Neural cell (in vitro differentiated cells): ENCODE measurements at regions not wholly inside any gene's neighbourhood (a gene's known extent, or its start where the extent isn't known, plus 50 kb on each side); places are given as distances from the start of the nearest gene placed in this dataset.
"Not testable (repeated sequence)": the region's sequence is repeated elsewhere in the genome, so short reads cannot be mapped to it uniquely, and the experiment has no call there.

Source experiments
- H2AFZ ChIP-seq: fragments of 200-600, 300-800 bp; sonication (generic), shearing (Covaris generic); 2 replicates; pipeline ENCODE4 v1.6.0; 2014; ENCODE audit warnings: low read depth, mild to moderate bottlenecking, antibody characterized with exemption, low read length, moderate library complexity
- H3F3A ChIP-seq: fragments of 200-600 bp; shearing (Covaris generic); 2 replicates; pipeline ENCODE4 v1.6.1; 2016; ENCODE audit warnings: mild to moderate bottlenecking, moderate library complexity, mixed read lengths, antibody characterized with exemption, low read length; ENCODE audit not compliant: insufficient read depth, poor library complexity, severe bottlenecking
- H3K27ac ChIP-seq: fragments of 200-600, 300-800 bp; sonication (generic), shearing (Covaris generic); 2 replicates; pipeline ENCODE4 v1.5.1; 2014; ENCODE audit warnings: mild to moderate bottlenecking, low read length, moderate library complexity
- H3K27me3 ChIP-seq: fragments of 300-800, 200-600 bp; sonication (generic), shearing (Covaris generic); 2 replicates; pipeline ENCODE4 v1.6.0; 2014; ENCODE audit warnings: mild to moderate bottlenecking, low read depth, low read length, moderate library complexity; ENCODE audit not compliant: insufficient read depth
- H3K36me3 ChIP-seq: fragments of 300-800, 200-600 bp; sonication (generic), shearing (Covaris generic); 2 replicates; pipeline ENCODE4 v1.5.1; 2014; ENCODE audit warnings: mild to moderate bottlenecking, antibody characterized with exemption, low read length, moderate library complexity; ENCODE audit not compliant: insufficient read depth
- H3K4me2 ChIP-seq: fragments of 300-800, 200-600 bp; sonication (generic), shearing (Covaris generic); 2 replicates; pipeline ENCODE4 v1.6.0; 2014; ENCODE audit warnings: mild to moderate bottlenecking, low read length
- H3K4me3 ChIP-seq: fragments of 300-800, 200-600 bp; sonication (generic), shearing (Covaris generic); 2 replicates; pipeline ENCODE4 v1.5.1; 2014; ENCODE audit warnings: mild to moderate bottlenecking, low read length, moderate library complexity
- H3K79me2 ChIP-seq: fragments of 200-600 bp; shearing (Covaris generic); replicated peaks from 2 replicates; pipeline ENCODE4 v1.6.0; 2014; ENCODE audit warnings: mild to moderate bottlenecking, low read length, moderate library complexity; ENCODE audit not compliant: insufficient read depth
- H3K9ac ChIP-seq: fragments of 300-800, 200-600 bp; sonication (generic), shearing (Covaris generic); 2 replicates; pipeline ENCODE4 v1.6.1; 2016; ENCODE audit warnings: mild to moderate bottlenecking, low read length, mixed read lengths
- H3K9me2 ChIP-seq: fragments of 200-600 bp; shearing (Covaris generic); 2 replicates; pipeline ENCODE4 v1.6.1; 2016; ENCODE audit warnings: mild to moderate bottlenecking, low read length, mixed read lengths; ENCODE audit not compliant: insufficient read depth
- H3K9me3 ChIP-seq: fragments of 200-600, 300-800 bp; sonication (generic), shearing (Covaris generic); 2 replicates; pipeline ENCODE4 v1.6.1; 2016; ENCODE audit warnings: mild to moderate bottlenecking, mixed run types, low read length, moderate library complexity, mixed read lengths
- H4K20me1 ChIP-seq: fragments of 200-600 bp; shearing (Covaris generic); 2 replicates; pipeline ENCODE4 v1.6.1; 2016; ENCODE audit warnings: mild to moderate bottlenecking, mixed run types; ENCODE audit not compliant: insufficient read depth
- EP300 ChIP-seq: fragments of 450-650 bp; conservative IDR thresholded peaks from 2 replicates; pipeline ENCODE4 v1.6.1; 2014; ENCODE audit warnings: antibody characterized with exemption, mild to moderate bottlenecking, moderate library complexity; ENCODE audit not compliant: poor library complexity, severe bottlenecking
- POLR2AphosphoS5 ChIP-seq: IDR thresholded peaks from 2 replicates; pipeline ENCODE4 v1.6.1; 2012
- REST ChIP-seq: IDR thresholded peaks from 2 replicates; pipeline ENCODE4 v1.6.1; 2012; ENCODE audit warnings: borderline replicate concordance
- SMC3 ChIP-seq: fragments of 450-650 bp; conservative IDR thresholded peaks from 2 replicates; pipeline ENCODE4 v1.6.1; 2014; ENCODE audit warnings: antibody characterized with exemption, mild to moderate bottlenecking, moderate library complexity; ENCODE audit not compliant: poor library complexity

- TF ChIP-seq EP300 (peak; percentile 39), SMC3 (no peak), REST (peak; percentile 36)
- H3K9me3 ChIP-seq, result no peaks in the 10 kb centered on the region
- H3K9me2 ChIP-seq, result no peaks in the 10 kb centered on the region
- H2AFZ ChIP-seq, result no peak overlapping the region
- H3K36me3 ChIP-seq, result no peaks in the 10 kb centered on the region
- H3K79me2 ChIP-seq, result no peaks in the 10 kb centered on the region
- no peak overlapping the region for H3K27ac ChIP-seq
- no peaks in the 10 kb centered on the region for H3K27me3 ChIP-seq
- no peak overlapping the region for H3K4me3 ChIP-seq
- no peak overlapping the region for H3K4me2 ChIP-seq
- H3K9ac ChIP-seq, result no peak overlapping the region
- no peaks in the 10 kb centered on the region for H3F3A ChIP-seq
- no peaks in the 10 kb centered on the region for H4K20me1 ChIP-seq
These were observed 360.9 kb downstream of the NEBL start for GRCh38 chr10:20535897-20536881.

- H3K27ac ChIP-seq, H3K4me3 ChIP-seq, H3K36me3 ChIP-seq, H4K20me1 ChIP-seq, H3K9ac ChIP-seq, H3K79me2 ChIP-seq, H3K9me2 ChIP-seq, H3K4me2 ChIP-seq, H3F3A ChIP-seq, H3K27me3 ChIP-seq, H2AFZ ChIP-seq, H3K9me3 ChIP-seq: not testable (repeated sequence)
These were observed 365.7 kb downstream of the NEBL start for GRCh38 chr10:20531241-20531883.

- H3K27me3 ChIP-seq, result no peaks in the 10 kb centered on the region
- no peaks in the 10 kb centered on the region for H3K79me2 ChIP-seq
- no peaks in the 10 kb centered on the region for H3K36me3 ChIP-seq
- no peak overlapping the region for H3K4me3 ChIP-seq
- H3K9me3 ChIP-seq, result no peaks in the 10 kb centered on the region
- TF ChIP-seq EP300 (peak; percentile 81), REST (no peak), POLR2AphosphoS5 (peak; percentile 53)
- no peak overlapping the region for H3K9ac ChIP-seq
- no peak overlapping the region for H3K4me2 ChIP-seq
- H3K9me2 ChIP-seq, result no peaks in the 10 kb centered on the region
- no peak overlapping the region for H2AFZ ChIP-seq
- no peaks in the 10 kb centered on the region for H3F3A ChIP-seq
- H3K27ac ChIP-seq, result no peak overlapping the region
- no peaks in the 10 kb centered on the region for H4K20me1 ChIP-seq
These were observed 375.9 kb downstream of the NEBL start for GRCh38 chr10:20521186-20521585.
